ENCODE measurements at regions not wholly inside any gene's neighbourhood (a gene's known extent, or its start where the extent isn't known, plus 50 kb on each side); places are given as distances from the start of the nearest gene placed in this dataset.

GRCh38 chr2:195561116-195561921 lies 95.7 kb upstream of the SLC39A10 start (continued):
- TF ChIP-seq ZBTB4 (CRISPR knock-in tag; IDR thresholded peaks at IDR 0.05), result no peak
- TF ChIP-seq E2F8 (IDR thresholded peaks at IDR 0.05; ENCODE audit: low read depth, partially characterized antibody), result no peak
- no peak for TF ChIP-seq YBX1 (IDR thresholded peaks at IDR 0.05)
- TF ChIP-seq RELB (IDR thresholded peaks at IDR 0.05; ENCODE audit: low read depth), result peak; percentile 74; the same call in 1 of the 2 replicates
- peak; percentile 57; the same call in 1 of the 3 replicates for TF ChIP-seq POU2F2 (IDR thresholded peaks at IDR 0.05; ENCODE audit: borderline replicate concordance, low read depth, low read length)
- TF ChIP-seq BACH1 (IDR thresholded peaks at IDR 0.05; ENCODE audit: borderline replicate concordance), result peak; percentile 41; the same call in 1 of the 2 replicates
- no peak for TF ChIP-seq TCF12 (IDR thresholded peaks at IDR 0.05; ENCODE audit: low read depth, low read length)
- no peak for TF ChIP-seq IRF4 (IDR thresholded peaks at IDR 0.05; ENCODE audit: low read depth, low read length)
- no peak for TF ChIP-seq NRF1 (conservative IDR thresholded peaks at IDR 0.05; ENCODE audit: low read depth, low read length)
- peak; percentile 64; the same call in 1 of the 2 replicates for TF ChIP-seq HDGF (IDR thresholded peaks at IDR 0.05)
- TF ChIP-seq SMC3 (IDR thresholded peaks at IDR 0.05; ENCODE audit: borderline replicate concordance, low read length), result no peak
- TF ChIP-seq WRNIP1 (IDR thresholded peaks at IDR 0.05; ENCODE audit: borderline replicate concordance, low read depth, low read length), result no peak
- 0 out of 2 replicates have a peak, but pooled peaks have one; percentile 40 for TF ChIP-seq POLR2AphosphoS5 (IDR thresholded peaks at IDR 0.05; ENCODE audit: low read length)
- 0 out of 2 replicates have a peak, but pooled peaks have one; percentile 43 for TF ChIP-seq BCL11A (IDR thresholded peaks at IDR 0.05; ENCODE audit: low read depth, low read length)
- peak; percentile 68 for TF ChIP-seq ZNF24 (IDR thresholded peaks at IDR 0.05)
- TF ChIP-seq DPF2 (IDR thresholded peaks at IDR 0.05), result peak; percentile 76
- TF ChIP-seq BCL3 (IDR thresholded peaks at IDR 0.05; ENCODE audit: borderline replicate concordance, insufficient read depth, low read depth, low read length, poor library complexity, severe bottlenecking), result peak; percentile 18
- TF ChIP-seq FOXK2 (IDR thresholded peaks at IDR 0.05), result no peak
- no peak for TF ChIP-seq EZH2 (IDR thresholded peaks at IDR 0.05; ENCODE audit: borderline replicate concordance, control insufficient read depth, low read depth, low read length)
- no peak; the same call in 1 of the 2 replicates for TF ChIP-seq ZNF217 (IDR thresholded peaks at IDR 0.05)
- no peak for TF ChIP-seq RCOR1 (conservative IDR thresholded peaks at IDR 0.05; ENCODE audit: low read depth, low read length)

All from GM12878 (cell line).